DND-41 (cell line): ENCODE measurements at regions not wholly inside any gene's neighbourhood (a gene's known extent, or its start where the extent isn't known, plus 50 kb on each side); places are given as distances from the start of the nearest gene placed in this dataset.
"Not testable (repeated sequence)": the region's sequence is repeated elsewhere in the genome, so short reads cannot be mapped to it uniquely, and the experiment has no call there.

Experiments used
- ATAC-seq: fragments of 200-7000 bp; cut with Tn5 transposase; 3 replicates; pipeline ENCODE4 v1.9.1; 2021; ENCODE audit warnings: low read depth; ENCODE audit not compliant: insufficient read depth
- DNase-seq: peaks from one replicate; pipeline ENCODE4 v3.0.0-alpha.2; 2020
- H2AFZ ChIP-seq: 2 replicates; pipeline ENCODE4 v1.6.0; 2012; ENCODE audit warnings: low read depth, low read length
- H3K27ac ChIP-seq: 2 replicates; pipeline ENCODE4 v1.5.1; 2012; ENCODE audit warnings: low read length, inconsistent platforms
- H3K27me3 ChIP-seq: fragments of 200-600 bp; sonication (generic); 2 replicates; pipeline ENCODE4 v1.6.0; 2012; ENCODE audit warnings: low read length, mild to moderate bottlenecking, inconsistent platforms; ENCODE audit not compliant: insufficient read depth, poor library complexity
- H3K36me3 ChIP-seq: 2 replicates; pipeline ENCODE4 v1.5.1; 2012; ENCODE audit warnings: low read length, inconsistent platforms; ENCODE audit not compliant: insufficient read depth
- H3K4me1 ChIP-seq: 2 replicates; pipeline ENCODE4 v1.5.1; 2012; ENCODE audit warnings: mild to moderate bottlenecking, low read length; ENCODE audit not compliant: insufficient read depth
- H3K4me2 ChIP-seq: 2 replicates; pipeline ENCODE4 v1.6.0; 2012; ENCODE audit warnings: mild to moderate bottlenecking, moderate library complexity, low read length, inconsistent platforms; ENCODE audit not compliant: insufficient read depth
- H3K4me3 ChIP-seq, 2 experiments: fragments of 200-600 bp in 1 of 2; shearing (Covaris generic) in 1 of 2; 2 replicates each; pipeline ENCODE4 v1.5.1; 2012 to 2016; ENCODE audit warnings: inconsistent platforms in 2 of 2, low read length in 2 of 2, mild to moderate bottlenecking in 2 of 2, low read depth in 1 of 2, moderate library complexity in 1 of 2
- H3K79me2 ChIP-seq: 2 replicates; pipeline ENCODE4 v1.6.0; 2012; ENCODE audit warnings: low read length, inconsistent platforms; ENCODE audit not compliant: insufficient read depth
- H3K9ac ChIP-seq: 2 replicates; pipeline ENCODE4 v1.6.0; 2012; ENCODE audit warnings: low read depth, mild to moderate bottlenecking, inconsistent platforms, low read length, moderate library complexity
- H3K9me3 ChIP-seq: 2 replicates; pipeline ENCODE4 v1.5.1; 2012; ENCODE audit warnings: low read length, moderate library complexity, mild to moderate bottlenecking, inconsistent platforms; ENCODE audit not compliant: insufficient read depth, severe bottlenecking
- H4K20me1 ChIP-seq: 2 replicates; pipeline ENCODE4 v1.6.0; 2012; ENCODE audit warnings: low read length; ENCODE audit not compliant: insufficient read depth
- CTCF ChIP-seq: IDR thresholded peaks from 2 replicates; pipeline ENCODE4 v1.5.1; 2012; ENCODE audit warnings: borderline replicate concordance, low read length, moderate library complexity, mild to moderate bottlenecking; ENCODE audit not compliant: poor library complexity, severe bottlenecking; ENCODE audit errors: extremely low read depth
- EZH2 ChIP-seq: IDR thresholded peaks from 3 replicates; pipeline ENCODE4 v1.6.1; 2012; ENCODE audit warnings: borderline replicate concordance, low read depth, mild to moderate bottlenecking, moderate library complexity, low read length, inconsistent platforms; ENCODE audit not compliant: severe bottlenecking

- TF ChIP-seq CTCF (no peak), EZH2 (no peak)
- H4K20me1 ChIP-seq, result no peaks in the 10 kb centered on the region
- no peak overlapping the region for H3K9ac ChIP-seq
- no peak for DNase-seq
- no peaks in the 10 kb centered on the region for H3K36me3 ChIP-seq
- no peak overlapping the region for H3K4me3 ChIP-seq
- H2AFZ ChIP-seq, result no peak overlapping the region
- H3K27me3 ChIP-seq, result no peaks in the 10 kb centered on the region
- no peak for ATAC-seq
- no peaks in the 10 kb centered on the region for H3K9me3 ChIP-seq
- H3K4me2 ChIP-seq, result no peak overlapping the region
- H3K4me1 ChIP-seq, result no peaks in the 10 kb centered on the region
- H3K79me2 ChIP-seq, result no peaks in the 10 kb centered on the region
- no peak overlapping the region for H3K27ac ChIP-seq
Observed at GRCh38 chr14:37816135-37816534, 220.7 kb downstream of the TTC6 start.

GRCh38 chr14:37816743-37817295, 221.4 kb downstream of the TTC6 start:
- no peaks in the 10 kb centered on the region for H3K9me3 ChIP-seq
- no peak for ATAC-seq
- H4K20me1 ChIP-seq, result no peaks in the 10 kb centered on the region
- no peak overlapping the region for H3K4me3 ChIP-seq
- no peaks in the 10 kb centered on the region for H3K27me3 ChIP-seq
- H3K36me3 ChIP-seq, result no peaks in the 10 kb centered on the region
- H3K27ac ChIP-seq, result no peak overlapping the region
- no peak for DNase-seq
- TF ChIP-seq EZH2 (no peak), CTCF (no peak)
- no peaks in the 10 kb centered on the region for H3K79me2 ChIP-seq
- H3K4me2 ChIP-seq, result no peak overlapping the region
- H2AFZ ChIP-seq, result no peak overlapping the region
- no peaks in the 10 kb centered on the region for H3K4me1 ChIP-seq
- H3K9ac ChIP-seq, result no peak overlapping the region

GRCh38 chr14:37819155-37820015, 224.0 kb downstream of the TTC6 start:
- Histone ChIP-seq H3K4me1 (no peaks in the 10 kb centered on the region), H4K20me1 (no peaks in the 10 kb centered on the region), H3K27me3 (no peaks in the 10 kb centered on the region), H3K79me2 (no peaks in the 10 kb centered on the region), H3K27ac (no peak overlapping the region), H2AFZ (no peak overlapping the region), H3K9me3 (no peaks in the 10 kb centered on the region), H3K4me2 (no peak overlapping the region), H3K9ac (no peak overlapping the region), H3K4me3 (no peak overlapping the region), H3K36me3 (no peaks in the 10 kb centered on the region)
- DNase-seq, result no peak
- no peak for ATAC-seq
- TF ChIP-seq EZH2 (no peak), CTCF (no peak)

GRCh38 chr14:37820810-37821209, 225.4 kb downstream of the TTC6 start:
- H4K20me1 ChIP-seq, ATAC-seq: not testable (repeated sequence)

More at GRCh38 chr14:37820810-37821209, 225.4 kb downstream of the TTC6 start:
- not testable (repeated sequence) for H3K79me2 ChIP-seq, H2AFZ ChIP-seq, H3K36me3 ChIP-seq, H3K4me1 ChIP-seq, DNase-seq, H3K27ac ChIP-seq, H3K27me3 ChIP-seq, H3K9me3 ChIP-seq, H3K4me2 ChIP-seq, H3K4me3 ChIP-seq, H3K9ac ChIP-seq
